Activated T-cell treated with anti-CD3 and anti-CD28 coated beads for 24 hours (primary cell): ENCODE measurements at regions not wholly inside any gene's neighbourhood (a gene's known extent, or its start where the extent isn't known, plus 50 kb on each side); places are given as distances from the start of the nearest gene placed in this dataset.

ENCODE experiments used
- DNase-seq: peaks from one replicate; pipeline ENCODE4 v3.0.0-alpha.2; 2020; ENCODE audit warnings: low read depth

GRCh38 chr5:166962461-166962860 lies 1329.0 kb upstream of the WWC1 start:
- no peak for DNase-seq

GRCh38 chr5:166963596-166963995 lies 1327.8 kb upstream of the WWC1 start:
- no peak for DNase-seq

- no peak for DNase-seq
Measured at GRCh38 chr5:166977911-166978422, 1313.5 kb upstream of the WWC1 start.

GRCh38 chr5:166979307-166979895 lies 1312.0 kb upstream of the WWC1 start:
- DNase-seq: no peak

GRCh38 chr5:166980666-166981065 lies 1310.8 kb upstream of the WWC1 start:
- no peak for DNase-seq

- DNase-seq: no peak
Measured at GRCh38 chr5:166982226-166982625, 1309.2 kb upstream of the WWC1 start.

- DNase-seq: no peak
Measured at GRCh38 chr5:166991601-166992000, 1299.8 kb upstream of the WWC1 start.

- no peak for DNase-seq
Measured at GRCh38 chr5:166992108-166992507, 1299.3 kb upstream of the WWC1 start.

GRCh38 chr5:166992874-166993722 lies 1298.3 kb upstream of the WWC1 start:
- DNase-seq: no peak

GRCh38 chr5:166994226-166994625 lies 1297.2 kb upstream of the WWC1 start:
- no peak for DNase-seq

- DNase-seq: no peak
Measured at GRCh38 chr5:167001246-167001645, 1290.2 kb upstream of the WWC1 start.

GRCh38 chr5:167008705-167009104 lies 1282.7 kb upstream of the WWC1 start:
- DNase-seq: no peak

GRCh38 chr5:167011196-167011595 lies 1280.2 kb upstream of the WWC1 start:
- no peak for DNase-seq

GRCh38 chr5:167012123-167013034 lies 1279.1 kb upstream of the WWC1 start:
- DNase-seq: no peak

- no peak for DNase-seq
Measured at GRCh38 chr5:167014401-167015056, 1276.9 kb upstream of the WWC1 start.

- DNase-seq: no peak
Measured at GRCh38 chr5:167020418-167020817, 1271.0 kb upstream of the WWC1 start.

- DNase-seq: no peak
Measured at GRCh38 chr5:167029488-167029887, 1262.0 kb upstream of the WWC1 start.

- no peak for DNase-seq
Measured at GRCh38 chr5:167030500-167031120, 1260.8 kb upstream of the WWC1 start.

- DNase-seq: no peak
Measured at GRCh38 chr5:167036585-167036984, 1254.9 kb upstream of the WWC1 start.

GRCh38 chr5:167049043-167049663 lies 1242.3 kb upstream of the WWC1 start:
- no peak for DNase-seq
